ENCODE measurements at regions not wholly inside any gene's neighbourhood (a gene's known extent, or its start where the extent isn't known, plus 50 kb on each side); places are given as distances from the start of the nearest gene placed in this dataset.

DNA sequence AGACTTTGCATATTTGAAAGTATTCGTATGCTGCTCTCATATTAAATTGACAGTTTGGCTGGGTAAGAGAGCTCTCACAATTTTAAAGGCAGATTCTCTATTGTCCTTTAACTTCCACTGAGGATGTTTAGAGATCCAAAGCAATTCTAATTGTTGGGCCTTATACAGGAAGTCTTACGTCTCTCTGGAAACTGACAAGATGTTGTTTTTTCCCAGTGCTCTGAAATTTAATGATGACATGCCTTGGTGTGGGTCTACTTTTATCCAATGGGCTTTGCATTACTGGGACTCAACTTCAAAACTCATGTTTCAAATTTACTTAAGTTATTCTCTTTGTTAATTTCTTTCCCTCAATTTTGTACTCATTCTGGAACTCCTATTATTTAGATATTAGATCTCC, 191.5 kb downstream of the SNX18 start:
- TF ChIP-seq EP300 (IDR thresholded peaks at IDR 0.05), result no peak
- TF ChIP-seq POLR2A (IDR thresholded peaks at IDR 0.05), result no peak
